ENCODE measurements at regions not wholly inside any gene's neighbourhood (a gene's known extent, or its start where the extent isn't known, plus 50 kb on each side); places are given as distances from the start of the nearest gene placed in this dataset.

- TF ChIP-seq CTCF (IDR thresholded peaks at IDR 0.05; ENCODE audit: low read depth, low read length, poor library complexity, severe bottlenecking) (no peak), EZH2phosphoT487 (IDR thresholded peaks at IDR 0.05; ENCODE audit: borderline replicate concordance, low read length) (no peak)
- Histone ChIP-seq H3K9me3 (ENCODE audit: control insufficient read depth, insufficient read depth, low read length) (no peaks in the 10 kb centered on the region), H4K20me1 (ENCODE audit: control insufficient read depth, insufficient read depth, low read depth, low read length) (no peaks in the 10 kb centered on the region)
Measured at GRCh38 chr2:150895968-150896367, 365.7 kb downstream of the RBM43 start.

GRCh38 chr2:150889141-150889540 lies 372.5 kb downstream of the RBM43 start:
- H4K20me1 ChIP-seq (ENCODE audit: control insufficient read depth, insufficient read depth, low read depth, low read length) = no peaks in the 10 kb centered on the region
- no peaks in the 10 kb centered on the region for H3K27me3 ChIP-seq (ENCODE audit: control insufficient read depth, low read length)
- H3F3A ChIP-seq (ENCODE audit: control insufficient read depth, insufficient read depth) = no peaks in the 10 kb centered on the region
- H3K9me2 ChIP-seq (replicated peaks; ENCODE audit: control insufficient read depth, low read length) = no peaks in the 10 kb centered on the region
- no peak overlapping the region for H3K4me2 ChIP-seq (ENCODE audit: low read length)
- H3K9me3 ChIP-seq (ENCODE audit: control insufficient read depth, insufficient read depth, low read length) = no peaks in the 10 kb centered on the region
- no peak overlapping the region for H3K4me3 ChIP-seq (ENCODE audit: low read length)
- H3K27ac ChIP-seq (ENCODE audit: low read depth, low read length) = no peak overlapping the region
- H3K4me1 ChIP-seq (ENCODE audit: control insufficient read depth, low read length) = no peaks in the 10 kb centered on the region
- no peaks in the 10 kb centered on the region for H3K36me3 ChIP-seq (ENCODE audit: control insufficient read depth, low read length)
- no peak for TF ChIP-seq EZH2phosphoT487 (IDR thresholded peaks at IDR 0.05; ENCODE audit: borderline replicate concordance, low read length)
- TF ChIP-seq CTCF (IDR thresholded peaks at IDR 0.05; ENCODE audit: low read depth, low read length, poor library complexity, severe bottlenecking) = no peak
- no peaks in the 10 kb centered on the region for H3K79me2 ChIP-seq (ENCODE audit: control insufficient read depth, low read length)

More at GRCh38 chr2:150895968-150896367, 365.7 kb downstream of the RBM43 start:
- no peaks in the 10 kb centered on the region for H3K9me2 ChIP-seq (replicated peaks; ENCODE audit: control insufficient read depth, low read length)
- no peaks in the 10 kb centered on the region for H3K27me3 ChIP-seq (ENCODE audit: control insufficient read depth, low read length)
- no peaks in the 10 kb centered on the region for H3K4me1 ChIP-seq (ENCODE audit: control insufficient read depth, low read length)
- no peaks in the 10 kb centered on the region for H3K79me2 ChIP-seq (ENCODE audit: control insufficient read depth, low read length)
- H3F3A ChIP-seq (ENCODE audit: control insufficient read depth, insufficient read depth) = no peaks in the 10 kb centered on the region
- H3K36me3 ChIP-seq (ENCODE audit: control insufficient read depth, low read length) = no peaks in the 10 kb centered on the region
- no peak overlapping the region for H3K27ac ChIP-seq (ENCODE audit: low read depth, low read length)
- H3K4me2 ChIP-seq (ENCODE audit: low read length) = no peak overlapping the region
- H3K4me3 ChIP-seq (ENCODE audit: low read length) = no peak overlapping the region

GRCh38 chr2:150888337-150888736 lies 373.3 kb downstream of the RBM43 start:
- H3K36me3 ChIP-seq (ENCODE audit: control insufficient read depth, low read length) = no peaks in the 10 kb centered on the region
- no peak for TF ChIP-seq EZH2phosphoT487 (IDR thresholded peaks at IDR 0.05; ENCODE audit: borderline replicate concordance, low read length)
- TF ChIP-seq CTCF (IDR thresholded peaks at IDR 0.05; ENCODE audit: low read depth, low read length, poor library complexity, severe bottlenecking) = no peak
- no peak overlapping the region for H3K27ac ChIP-seq (ENCODE audit: low read depth, low read length)

GRCh38 chr2:150887926-150888325 lies 373.7 kb downstream of the RBM43 start:
- H3K79me2 ChIP-seq (ENCODE audit: control insufficient read depth, low read length) = no peaks in the 10 kb centered on the region
- no peak overlapping the region for H3K4me2 ChIP-seq (ENCODE audit: low read length)
- no peak overlapping the region for H3K27ac ChIP-seq (ENCODE audit: low read depth, low read length)
- no peaks in the 10 kb centered on the region for H3F3A ChIP-seq (ENCODE audit: control insufficient read depth, insufficient read depth)
- H3K4me3 ChIP-seq (ENCODE audit: low read length) = no peak overlapping the region
- no peaks in the 10 kb centered on the region for H3K36me3 ChIP-seq (ENCODE audit: control insufficient read depth, low read length)
- no peaks in the 10 kb centered on the region for H4K20me1 ChIP-seq (ENCODE audit: control insufficient read depth, insufficient read depth, low read depth, low read length)
- H3K4me1 ChIP-seq (ENCODE audit: control insufficient read depth, low read length) = no peaks in the 10 kb centered on the region
- H3K9me2 ChIP-seq (replicated peaks; ENCODE audit: control insufficient read depth, low read length) = no peaks in the 10 kb centered on the region
- TF ChIP-seq EZH2phosphoT487 (IDR thresholded peaks at IDR 0.05; ENCODE audit: borderline replicate concordance, low read length) = no peak
- no peak for TF ChIP-seq CTCF (IDR thresholded peaks at IDR 0.05; ENCODE audit: low read depth, low read length, poor library complexity, severe bottlenecking)
- H3K27me3 ChIP-seq (ENCODE audit: control insufficient read depth, low read length) = no peaks in the 10 kb centered on the region
- H3K9me3 ChIP-seq (ENCODE audit: control insufficient read depth, insufficient read depth, low read length) = no peaks in the 10 kb centered on the region

More at GRCh38 chr2:150888337-150888736, 373.3 kb downstream of the RBM43 start:
- H3K4me2 ChIP-seq (ENCODE audit: low read length) = no peak overlapping the region
- H3K4me3 ChIP-seq (ENCODE audit: low read length) = no peak overlapping the region
- no peaks in the 10 kb centered on the region for H3F3A ChIP-seq (ENCODE audit: control insufficient read depth, insufficient read depth)
- H3K27me3 ChIP-seq (ENCODE audit: control insufficient read depth, low read length) = no peaks in the 10 kb centered on the region
- no peaks in the 10 kb centered on the region for H3K9me2 ChIP-seq (replicated peaks; ENCODE audit: control insufficient read depth, low read length)
- H3K4me1 ChIP-seq (ENCODE audit: control insufficient read depth, low read length) = no peaks in the 10 kb centered on the region
- H3K9me3 ChIP-seq (ENCODE audit: control insufficient read depth, insufficient read depth, low read length) = no peaks in the 10 kb centered on the region
- H3K79me2 ChIP-seq (ENCODE audit: control insufficient read depth, low read length) = no peaks in the 10 kb centered on the region
- no peaks in the 10 kb centered on the region for H4K20me1 ChIP-seq (ENCODE audit: control insufficient read depth, insufficient read depth, low read depth, low read length)

All from DOHH2 (cell line).